ENCODE measurements at regions not wholly inside any gene's neighbourhood (a gene's known extent, or its start where the extent isn't known, plus 50 kb on each side); places are given as distances from the start of the nearest gene placed in this dataset.
A peak's percentile ranks its signal among the peaks of the same experiment; 100 is the strongest.

- Mint-ChIP-seq H3K27ac (peak overlapping the region in 4 of 6 donors; percentile 34 to 68 (median 50)), H3K27me3 (ENCODE audit: low read depth in 3 of 3) (no peaks in the 10 kb centered on the region), H3K4me3 (peak overlapping the region; percentile 49 to 88 (median 69)), H3K4me1 (peaks cover 27 to 48% of the 10 kb centered on the region in 2 donors), H3K36me3 (peaks cover 0 to 7% (median 0%) of the 10 kb centered on the region in 3 donors), H3K9me3 (peaks cover 0 to 8% (median under 1%) of the 10 kb centered on the region in 6 donors)
- DNase-seq = no peak
Measured at GRCh38 chr13:88377852-88378251, 706.7 kb downstream of the SLITRK5 start.

- Mint-ChIP-seq H3K27me3 (ENCODE audit: low read depth in 3 of 3) (peaks cover 0 to 4% (median 2%) of the 10 kb centered on the region in 3 donors), H3K36me3 (peaks cover 0 to 8% (median 5%) of the 10 kb centered on the region in 3 donors), H3K27ac (no peak overlapping the region)
Measured at GRCh38 chr13:88384542-88384941, 713.4 kb downstream of the SLITRK5 start.

GRCh38 chr13:88395804-88396203 is 724.6 kb downstream of the SLITRK5 start:
- peaks cover 4 to 6% of the 10 kb centered on the region in 2 donors for H3K4me1 Mint-ChIP-seq
- no peak overlapping the region for H3K4me3 Mint-ChIP-seq
- peaks cover 0 to 2% (median 0%) of the 10 kb centered on the region in 3 donors for H3K27me3 Mint-ChIP-seq (ENCODE audit: low read depth in 3 of 3)
- no peak overlapping the region for H3K27ac Mint-ChIP-seq
- H3K9me3 Mint-ChIP-seq = peaks cover 0 to 15% (median 3%) of the 10 kb centered on the region in 6 donors
- no peak for DNase-seq
- H3K36me3 Mint-ChIP-seq = peaks cover 3 to 9% (median 3%) of the 10 kb centered on the region in 3 donors

More at GRCh38 chr13:88384542-88384941, 713.4 kb downstream of the SLITRK5 start:
- DNase-seq = no peak
- no peak overlapping the region for H3K4me3 Mint-ChIP-seq
- peaks cover 3 to 13% of the 10 kb centered on the region in 2 donors for H3K4me1 Mint-ChIP-seq
- peaks cover 0 to 11% (median 0%) of the 10 kb centered on the region in 6 donors for H3K9me3 Mint-ChIP-seq

GRCh38 chr13:88411696-88412095 is 740.5 kb downstream of the SLITRK5 start:
- Mint-ChIP-seq H3K9me3 (peaks cover 0 to 6% (median 0%) of the 10 kb centered on the region in 6 donors), H3K4me1 (peaks cover 8 to 21% of the 10 kb centered on the region in 2 donors), H3K36me3 (peaks cover 4 to 7% (median 7%) of the 10 kb centered on the region in 3 donors), H3K4me3 (no peak overlapping the region), H3K27me3 (ENCODE audit: low read depth in 3 of 3) (no peaks in the 10 kb centered on the region), H3K27ac (no peak overlapping the region)
- no peak for DNase-seq

GRCh38 chr13:88417801-88418200 is 746.6 kb downstream of the SLITRK5 start:
- Mint-ChIP-seq H3K4me3 (no peak overlapping the region), H3K36me3 (peaks cover 10 to 16% (median 10%) of the 10 kb centered on the region in 3 donors), H3K27me3 (ENCODE audit: low read depth in 3 of 3) (peaks cover 0 to 3% (median 0%) of the 10 kb centered on the region in 3 donors), H3K27ac (no peak overlapping the region), H3K4me1 (peaks cover 7 to 18% of the 10 kb centered on the region in 2 donors), H3K9me3 (peaks cover 0 to 13% (median 7%) of the 10 kb centered on the region in 6 donors)
- DNase-seq = no peak

GRCh38 chr13:88424463-88424862 is 753.3 kb downstream of the SLITRK5 start:
- Mint-ChIP-seq H3K27ac (no peak overlapping the region), H3K4me3 (no peak overlapping the region), H3K9me3 (peaks cover 0 to 8% (median 5%) of the 10 kb centered on the region in 6 donors), H3K27me3 (ENCODE audit: low read depth in 3 of 3) (peaks cover 0 to 3% (median 0%) of the 10 kb centered on the region in 3 donors), H3K36me3 (peaks cover 3 to 20% (median 8%) of the 10 kb centered on the region in 3 donors), H3K4me1 (peaks cover 16 to 18% of the 10 kb centered on the region in 2 donors)
- no peak for DNase-seq

- Mint-ChIP-seq H3K36me3 (peaks cover 0 to 10% (median 4%) of the 10 kb centered on the region in 3 donors), H3K27ac (peak overlapping the region in 2 of 6 donors; percentile 18 to 70), H3K4me1 (peaks cover 26 to 28% of the 10 kb centered on the region in 2 donors), H3K4me3 (no peak overlapping the region), H3K27me3 (ENCODE audit: low read depth in 3 of 3) (no peaks in the 10 kb centered on the region), H3K9me3 (peaks cover 0 to 2% (median under 1%) of the 10 kb centered on the region in 6 donors)
- no peak for DNase-seq
Measured at GRCh38 chr13:88426661-88427060, 755.5 kb downstream of the SLITRK5 start.

GRCh38 chr13:88429862-88430261 is 758.7 kb downstream of the SLITRK5 start:
- Mint-ChIP-seq H3K4me1 (peaks cover 38 to 48% of the 10 kb centered on the region in 2 donors), H3K9me3 (peaks cover 4 to 10% (median 6%) of the 10 kb centered on the region in 6 donors), H3K4me3 (peak overlapping the region; percentile 23 to 78 (median 71)), H3K27ac (peak overlapping the region; percentile 15 to 87 (median 74)), H3K27me3 (ENCODE audit: low read depth in 3 of 3) (peaks cover 0 to 1% (median 0%) of the 10 kb centered on the region in 3 donors), H3K36me3 (peaks cover 7 to 18% (median 16%) of the 10 kb centered on the region in 3 donors)
- DNase-seq = peak; percentile 14 to 38 (median 20)

GRCh38 chr13:88434953-88435352 is 763.8 kb downstream of the SLITRK5 start:
- Mint-ChIP-seq H3K27me3 (ENCODE audit: low read depth in 3 of 3) (peaks cover 0 to 1% (median 0%) of the 10 kb centered on the region in 3 donors), H3K36me3 (peaks cover 12 to 31% (median 25%) of the 10 kb centered on the region in 3 donors), H3K4me1 (peaks cover 21 to 35% of the 10 kb centered on the region in 2 donors)

GRCh38 chr13:88436974-88437373 is 765.8 kb downstream of the SLITRK5 start:
- H3K4me3 Mint-ChIP-seq = peak overlapping the region in 4 of 5 donors; percentile 2 to 43 (median 8)
- H3K4me1 Mint-ChIP-seq = peaks cover 15 to 26% of the 10 kb centered on the region in 2 donors
- peak overlapping the region in 2 of 6 donors; percentile 28 to 32 for H3K27ac Mint-ChIP-seq
- H3K9me3 Mint-ChIP-seq = peaks cover 8 to 26% (median 18%) of the 10 kb centered on the region in 6 donors
- peak in 1 of 3 donors; percentile 20 for DNase-seq
- peaks cover 12 to 31% (median 22%) of the 10 kb centered on the region in 3 donors for H3K36me3 Mint-ChIP-seq
- H3K27me3 Mint-ChIP-seq (ENCODE audit: low read depth in 3 of 3) = peaks cover 0 to 1% (median 0%) of the 10 kb centered on the region in 3 donors

More at GRCh38 chr13:88434953-88435352, 763.8 kb downstream of the SLITRK5 start:
- Mint-ChIP-seq H3K27ac (no peak overlapping the region), H3K9me3 (peaks cover 8 to 26% (median 18%) of the 10 kb centered on the region in 6 donors), H3K4me3 (no peak overlapping the region)
- DNase-seq = peak in 1 of 3 donors; percentile 7

GRCh38 chr13:88450515-88450914 is 779.3 kb downstream of the SLITRK5 start:
- DNase-seq = no peak
- H3K36me3 Mint-ChIP-seq = peaks cover 0 to 3% (median 0%) of the 10 kb centered on the region in 3 donors
- H3K4me1 Mint-ChIP-seq = peaks cover 0 to 2% of the 10 kb centered on the region in 2 donors
- H3K9me3 Mint-ChIP-seq = peaks cover 0 to 4% (median under 1%) of the 10 kb centered on the region in 6 donors
- no peak overlapping the region for H3K4me3 Mint-ChIP-seq
- H3K27me3 Mint-ChIP-seq (ENCODE audit: low read depth in 3 of 3) = peaks cover 0 to 1% (median 0%) of the 10 kb centered on the region in 3 donors
- no peak overlapping the region for H3K27ac Mint-ChIP-seq

GRCh38 chr13:88456151-88456550 is 785.0 kb downstream of the SLITRK5 start:
- Mint-ChIP-seq H3K9me3 (peaks cover 0 to 1% (median 0%) of the 10 kb centered on the region in 6 donors), H3K27ac (peak overlapping the region in 1 of 6 donors; percentile 38), H3K36me3 (peaks cover 0 to 7% (median 0%) of the 10 kb centered on the region in 3 donors), H3K4me3 (no peak overlapping the region), H3K27me3 (ENCODE audit: low read depth in 3 of 3) (peaks cover 0 to 3% (median 3%) of the 10 kb centered on the region in 3 donors), H3K4me1 (peaks cover 5 to 12% of the 10 kb centered on the region in 2 donors)
- DNase-seq = no peak

- Mint-ChIP-seq H3K27me3 (ENCODE audit: low read depth in 3 of 3) (peaks cover 2 to 4% (median 3%) of the 10 kb centered on the region in 3 donors), H3K27ac (no peak overlapping the region), H3K4me1 (peaks cover 5 to 17% of the 10 kb centered on the region in 2 donors), H3K4me3 (no peak overlapping the region), H3K36me3 (peaks cover 0 to 7% (median 0%) of the 10 kb centered on the region in 3 donors), H3K9me3 (no peaks in the 10 kb centered on the region)
- no peak for DNase-seq
Measured at GRCh38 chr13:88459331-88459730, 788.2 kb downstream of the SLITRK5 start.

Measured in immature natural killer cell (primary cell).